ENCODE measurements at regions not wholly inside any gene's neighbourhood (a gene's known extent, or its start where the extent isn't known, plus 50 kb on each side); places are given as distances from the start of the nearest gene placed in this dataset.

DNA sequence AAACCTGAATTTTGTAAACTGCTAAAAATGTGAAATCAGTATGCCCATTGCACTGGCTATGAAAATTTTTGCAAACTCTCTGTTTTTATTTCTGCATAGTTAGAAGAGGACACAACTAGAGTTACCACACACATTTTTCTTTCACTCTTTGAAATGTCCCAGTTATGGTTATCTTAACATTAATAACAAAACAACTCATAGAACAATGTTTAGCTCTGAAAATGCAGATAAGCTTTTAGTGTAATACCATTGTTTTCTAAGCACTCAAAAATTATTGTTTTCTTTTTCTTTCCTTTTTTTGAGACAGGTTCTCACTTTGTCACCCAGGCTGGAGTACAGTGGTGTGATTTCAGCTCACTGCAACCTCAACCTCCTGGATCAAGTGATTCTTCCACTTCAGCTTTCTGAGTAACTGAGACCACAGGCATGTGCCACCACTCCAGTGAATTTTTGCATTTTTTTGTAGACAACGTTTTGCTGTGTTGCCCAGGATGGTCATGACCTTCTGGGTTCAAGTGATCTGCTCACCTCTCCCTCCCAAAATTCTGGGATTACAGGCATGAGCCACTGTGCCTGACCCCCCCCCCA lies 1204.5 kb upstream of the ZEB2 start:
- H3K27ac ChIP-seq, result no peak overlapping the region
- H3K4me1 ChIP-seq, result no peaks in the 10 kb centered on the region
- intact Hi-C loops (cut with DNase I), result no loop called here
- no peaks in the 10 kb centered on the region for H3K27me3 ChIP-seq (ENCODE audit: insufficient read depth in 3 of 3, low read length in 2 of 3)
- no peak for ATAC-seq
- H3K9me3 ChIP-seq, result no peaks in the 10 kb centered on the region
- no peaks in the 10 kb centered on the region for H3K36me3 ChIP-seq (ENCODE audit: insufficient read depth in 1 of 2, low read depth in 1 of 2)
- H3K4me3 ChIP-seq, result no peak overlapping the region
- TF ChIP-seq, protein P1, sequence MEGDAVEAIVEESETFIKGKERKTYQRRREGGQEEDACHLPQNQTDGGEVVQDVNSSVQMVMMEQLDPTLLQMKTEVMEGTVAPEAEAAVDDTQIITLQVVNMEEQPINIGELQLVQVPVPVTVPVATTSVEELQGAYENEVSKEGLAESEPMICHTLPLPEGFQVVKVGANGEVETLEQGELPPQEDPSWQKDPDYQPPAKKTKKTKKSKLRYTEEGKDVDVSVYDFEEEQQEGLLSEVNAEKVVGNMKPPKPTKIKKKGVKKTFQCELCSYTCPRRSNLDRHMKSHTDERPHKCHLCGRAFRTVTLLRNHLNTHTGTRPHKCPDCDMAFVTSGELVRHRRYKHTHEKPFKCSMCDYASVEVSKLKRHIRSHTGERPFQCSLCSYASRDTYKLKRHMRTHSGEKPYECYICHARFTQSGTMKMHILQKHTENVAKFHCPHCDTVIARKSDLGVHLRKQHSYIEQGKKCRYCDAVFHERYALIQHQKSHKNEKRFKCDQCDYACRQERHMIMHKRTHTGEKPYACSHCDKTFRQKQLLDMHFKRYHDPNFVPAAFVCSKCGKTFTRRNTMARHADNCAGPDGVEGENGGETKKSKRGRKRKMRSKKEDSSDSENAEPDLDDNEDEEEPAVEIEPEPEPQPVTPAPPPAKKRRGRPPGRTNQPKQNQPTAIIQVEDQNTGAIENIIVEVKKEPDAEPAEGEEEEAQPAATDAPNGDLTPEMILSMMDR (IDR thresholded peaks at IDR 0.05), result no peak
- DNase-seq, result no peak
- 27 to 48% (median 44%) methylated on average over 1 of the region's 1 CpG for WGBS, 3 donors

DNA sequence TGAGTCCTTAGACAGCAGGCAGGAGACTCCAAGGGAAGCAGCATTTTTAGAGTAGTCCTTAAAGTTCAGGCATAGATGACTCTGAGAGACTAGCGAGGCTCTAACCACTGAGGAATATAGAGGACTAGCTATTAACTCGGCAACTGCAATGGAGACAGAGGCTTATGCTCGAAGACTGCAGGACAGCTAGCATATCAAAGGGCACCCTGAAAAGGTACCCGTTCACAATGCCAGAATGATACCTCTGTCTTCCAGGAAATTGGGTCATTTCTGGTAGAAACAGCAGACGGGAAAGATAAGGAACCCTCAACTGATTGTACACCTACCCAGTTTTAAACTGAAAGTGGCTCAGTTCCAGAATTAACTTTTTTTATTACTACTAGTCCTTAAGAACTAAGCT lies 1204.0 kb upstream of the ZEB2 start:
- ATAC-seq, result no peak
- Histone ChIP-seq H3K27ac (no peak overlapping the region), H3K4me3 (no peak overlapping the region), H3K4me1 (no peaks in the 10 kb centered on the region), H3K27me3 (ENCODE audit: insufficient read depth in 3 of 3, low read length in 2 of 3) (no peaks in the 10 kb centered on the region), H3K9me3 (no peaks in the 10 kb centered on the region), H3K36me3 (ENCODE audit: insufficient read depth in 1 of 2, low read depth in 1 of 2) (no peaks in the 10 kb centered on the region)
- intact Hi-C loops (cut with DNase I), result no loop called here
- 81 to 85% (median 81%) methylated on average over 5 of the region's 5 CpGs for WGBS, 3 donors
- no peak for DNase-seq
- TF ChIP-seq, protein P1 (IDR thresholded peaks at IDR 0.05), result no peak

DNA sequence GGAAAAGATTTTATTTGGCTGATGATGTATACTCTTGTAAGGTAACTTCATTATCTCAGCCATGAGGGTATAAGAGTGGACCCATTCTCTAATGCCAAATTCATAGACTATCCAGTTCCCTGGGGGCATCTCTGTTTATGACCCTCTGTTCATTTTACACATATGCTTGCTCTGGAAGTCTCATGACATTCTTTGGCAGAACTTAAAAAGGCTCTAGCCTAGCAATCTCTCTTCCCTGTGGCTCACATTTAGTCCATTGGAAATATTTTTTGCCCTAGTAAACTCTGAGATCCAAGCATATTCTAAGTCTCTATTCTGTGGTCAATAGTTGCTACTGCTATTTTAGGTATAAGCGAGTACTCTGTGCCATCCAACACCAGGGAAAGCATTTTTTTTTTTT lies 1201.8 kb upstream of the ZEB2 start:
- no peak for ATAC-seq
- DNase-seq, result no peak
- Histone ChIP-seq H3K4me1 (no peaks in the 10 kb centered on the region), H3K27me3 (ENCODE audit: insufficient read depth in 3 of 3, low read length in 2 of 3) (no peaks in the 10 kb centered on the region), H3K4me3 (no peak overlapping the region), H3K9me3 (no peaks in the 10 kb centered on the region), H3K36me3 (ENCODE audit: insufficient read depth in 1 of 2, low read depth in 1 of 2) (no peaks in the 10 kb centered on the region), H3K27ac (no peak overlapping the region)
- intact Hi-C loops (cut with DNase I), result no loop called here
- WGBS, 3 donors, result 94 to 100% (median 98%) methylated on average over 1 of the region's 1 CpG
- TF ChIP-seq, protein P1 (IDR thresholded peaks at IDR 0.05), result no peak

DNA sequence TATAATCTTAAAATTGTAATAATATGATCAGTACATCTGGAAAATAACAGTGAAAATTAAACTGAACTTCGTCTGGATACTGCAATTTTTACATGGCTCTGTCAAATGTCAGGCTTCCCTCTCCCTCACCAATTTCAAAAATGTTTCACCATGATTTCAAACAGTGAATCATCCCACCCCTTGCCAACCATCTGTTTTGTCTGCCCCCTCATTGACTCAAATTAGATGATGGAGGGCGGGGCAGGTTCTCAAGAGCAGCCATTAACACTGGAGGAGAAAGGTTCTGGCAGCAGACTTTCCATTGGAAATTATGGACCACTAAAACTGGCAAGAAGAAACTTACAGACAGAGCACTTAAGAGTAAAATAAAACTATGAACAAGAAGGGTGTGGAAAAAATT lies 1195.7 kb upstream of the ZEB2 start:
- Histone ChIP-seq H3K36me3 (ENCODE audit: insufficient read depth in 1 of 2, low read depth in 1 of 2) (no peaks in the 10 kb centered on the region), H3K27ac (no peak overlapping the region), H3K9me3 (no peaks in the 10 kb centered on the region), H3K27me3 (ENCODE audit: insufficient read depth in 3 of 3, low read length in 2 of 3) (no peaks in the 10 kb centered on the region), H3K4me3 (no peak overlapping the region), H3K4me1 (no peaks in the 10 kb centered on the region)
- intact Hi-C loops (cut with DNase I), result no loop called here
- TF ChIP-seq, protein P1 (IDR thresholded peaks at IDR 0.05), result no peak
- DNase-seq (no peak), ATAC-seq (no peak)
- WGBS, 3 donors, result 53 to 74% (median 54%) methylated on average over 2 of the region's 2 CpGs

DNA sequence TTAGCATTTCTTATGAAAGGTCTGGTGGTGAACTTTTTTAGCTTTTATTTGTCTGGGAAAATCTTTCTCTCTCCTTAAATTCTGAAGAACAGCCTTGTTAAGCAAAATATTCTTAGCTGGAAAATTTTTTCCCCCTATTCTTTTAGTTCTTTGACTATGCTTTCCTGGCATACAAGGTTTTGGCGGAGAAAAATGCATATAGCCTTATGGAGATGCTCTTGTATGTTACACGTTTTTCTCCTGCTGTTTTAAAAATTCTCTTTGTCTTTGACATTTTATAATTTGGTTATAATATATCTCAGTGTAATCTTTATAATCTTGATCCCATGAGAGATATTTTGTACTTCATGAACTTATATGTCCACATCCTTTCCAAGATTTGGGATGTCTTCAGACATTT lies 1190.4 kb upstream of the ZEB2 start:
- Histone ChIP-seq H3K36me3 (ENCODE audit: insufficient read depth in 1 of 2, low read depth in 1 of 2) (no peaks in the 10 kb centered on the region), H3K4me1 (no peaks in the 10 kb centered on the region), H3K4me3 (no peak overlapping the region), H3K27ac (no peak overlapping the region), H3K9me3 (peaks cover 2% of the 10 kb centered on the region), H3K27me3 (ENCODE audit: insufficient read depth in 3 of 3, low read length in 2 of 3) (no peaks in the 10 kb centered on the region)
- WGBS, 3 donors, result 89 to 94% (median 92%) methylated on average over 2 of the region's 2 CpGs
- intact Hi-C loops (cut with DNase I), result no loop called here
- TF ChIP-seq, protein P1 (IDR thresholded peaks at IDR 0.05), result no peak
- DNase-seq (no peak), ATAC-seq (no peak)

Data from psoas muscle (tissue), 7 donors.